ENCODE measurements at regions not wholly inside any gene's neighbourhood (a gene's known extent, or its start where the extent isn't known, plus 50 kb on each side); places are given as distances from the start of the nearest gene placed in this dataset.

DNA sequence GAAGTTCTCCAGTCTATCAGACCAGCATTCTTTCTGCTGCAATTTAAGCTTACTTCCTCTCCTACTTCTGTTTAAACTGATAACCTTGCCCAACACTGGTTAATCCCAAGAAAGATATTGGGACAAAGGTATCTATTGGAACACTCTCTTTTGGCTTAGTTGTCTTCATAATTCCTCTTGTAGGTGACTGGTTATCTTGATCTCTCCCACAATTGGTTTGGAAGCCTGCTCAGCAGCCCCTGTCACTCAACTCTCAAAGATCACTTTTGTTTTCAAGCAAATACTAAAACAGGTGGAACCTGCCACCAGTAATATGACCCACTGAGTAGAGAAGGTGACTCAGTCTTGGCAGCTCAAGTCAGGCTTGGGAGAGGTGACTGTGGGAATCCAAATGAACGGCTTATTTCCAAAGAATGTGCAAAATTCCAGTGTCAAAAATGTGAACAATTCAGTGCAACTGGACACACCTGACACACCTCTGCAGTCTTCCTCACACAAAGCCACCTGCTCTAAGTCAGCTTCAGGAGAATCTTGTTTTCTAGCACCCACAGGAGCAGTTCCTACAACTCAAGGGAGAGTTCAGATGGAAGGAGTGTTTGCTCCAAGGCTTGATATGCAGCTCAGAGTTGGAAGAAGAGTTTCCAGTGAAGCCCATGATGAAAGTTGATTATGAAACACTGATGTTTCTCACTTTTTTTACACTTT, 83.2 kb upstream of the SLC38A2 start:
- no peak for TF ChIP-seq CTCF (optimal IDR thresholded peaks at IDR 0.05 in 1 of 3, IDR thresholded peaks at IDR 0.05 in 1 of 3, conservative IDR thresholded peaks at IDR 0.05 in 1 of 3; ENCODE audit: extremely low read depth in 1 of 3, insufficient read depth in 2 of 3, low read length in 3 of 3)
- no peak for TF ChIP-seq EZH2 (IDR thresholded peaks at IDR 0.05; ENCODE audit: low read length)

All from keratinocyte (primary cell).